Activated T-helper 2 cell treated with anti-CD3 and anti-CD28 coated beads, Interferon-gamma antibody, Interleukin-2, Interleukin-4, amounts not matched to agents 10 μg/mL and 5 μg/mL and 100 μg/mL, durations not matched to agents 14 hours and 24 hours and 36 hours (primary cell): ENCODE measurements at regions not wholly inside any gene's neighbourhood (a gene's known extent, or its start where the extent isn't known, plus 50 kb on each side); places are given as distances from the start of the nearest gene placed in this dataset.
A peak's percentile ranks its signal among the peaks of the same experiment; 100 is the strongest.

Experiments
- DNase-seq: peaks from one replicate; pipeline ENCODE4 v3.0.0; 2021; ENCODE audit warnings: low spot score
- H3K27ac Mint-ChIP-seq: one replicate; pipeline ENCODE4 v1.8.0; 2021; ENCODE audit warnings: mixed read lengths
- H3K27me3 Mint-ChIP-seq: one replicate; pipeline ENCODE4 v1.8.0; 2021; ENCODE audit warnings: low read depth, mixed read lengths
- H3K36me3 Mint-ChIP-seq: one replicate; pipeline ENCODE4 v1.8.0; 2021; ENCODE audit warnings: low read depth, mixed read lengths
- H3K4me1 Mint-ChIP-seq: one replicate; pipeline ENCODE4 v1.8.0; 2021; ENCODE audit warnings: low read depth, mixed read lengths
- H3K4me3 Mint-ChIP-seq: one replicate; pipeline ENCODE4 v1.8.0; 2021; ENCODE audit warnings: low read depth, mild to moderate bottlenecking, moderate library complexity, mixed read lengths
- H3K9me3 Mint-ChIP-seq: one replicate; pipeline ENCODE4 v1.8.0; 2021; ENCODE audit warnings: mixed read lengths
- intact Hi-C: fragments of 100-400 bp; cut with micrococcal nuclease; formaldehyde crosslinking; loops from one replicate; pipeline ENCODE4 v1.15.1; 2023

DNA sequence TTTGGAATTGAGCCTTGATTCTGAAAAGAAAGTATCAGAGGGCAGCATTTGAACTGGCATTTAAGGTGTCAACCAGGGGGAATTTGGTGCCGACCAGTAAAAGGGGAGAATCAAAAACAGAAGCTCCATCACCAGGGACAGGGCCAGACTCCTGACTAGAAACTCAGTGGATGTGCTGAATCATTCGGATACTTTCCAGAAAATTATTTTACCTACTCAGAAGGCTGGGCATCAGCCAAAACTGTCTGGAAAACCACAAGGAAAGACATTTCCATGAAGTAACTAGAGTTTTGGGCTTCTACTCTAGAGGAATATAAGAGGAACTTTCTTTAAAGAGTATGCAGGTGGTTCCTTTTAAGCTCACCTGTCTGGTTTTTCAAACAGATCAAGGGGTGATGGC, 756.6 kb downstream of the RNF144A start:
- peaks cover 60% of the 10 kb centered on the region for H3K4me1 Mint-ChIP-seq
- peaks cover 53% of the 10 kb centered on the region for H3K36me3 Mint-ChIP-seq
- DNase-seq = no peak
- peaks cover 18% of the 10 kb centered on the region for H3K9me3 Mint-ChIP-seq
- H3K27me3 Mint-ChIP-seq = no peaks in the 10 kb centered on the region
- intact Hi-C loops = loop anchor here (2.0 to 10.0 kb wide), 12 partner anchors 19 to 1011 kb away; no protein-coding TSS in a partner anchor
- no peak overlapping the region for H3K4me3 Mint-ChIP-seq
- H3K27ac Mint-ChIP-seq = peak overlapping the region; percentile 97

DNA sequence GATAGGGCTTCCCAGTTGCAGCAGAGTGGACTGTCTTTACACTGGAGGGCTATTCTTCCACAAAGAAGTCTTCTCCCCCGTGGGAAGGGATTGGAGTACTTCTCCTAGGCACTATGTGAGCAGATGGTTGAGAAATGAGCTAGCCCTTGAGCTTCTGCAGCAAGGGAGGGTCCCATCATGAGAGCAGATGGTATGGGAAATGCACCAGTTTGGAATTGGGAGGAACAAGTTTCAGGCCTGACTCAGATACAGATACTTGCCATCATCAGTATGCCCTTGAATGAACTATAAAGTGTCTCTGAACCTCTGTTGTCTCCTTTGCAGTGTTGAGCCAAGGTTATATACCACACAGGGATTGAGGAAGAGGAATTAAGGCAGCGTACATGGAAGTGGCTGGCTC, 757.4 kb downstream of the RNF144A start:
- peaks cover 64% of the 10 kb centered on the region for H3K4me1 Mint-ChIP-seq
- no peaks in the 10 kb centered on the region for H3K27me3 Mint-ChIP-seq
- H3K4me3 Mint-ChIP-seq = no peak overlapping the region
- peaks cover 53% of the 10 kb centered on the region for H3K36me3 Mint-ChIP-seq
- H3K9me3 Mint-ChIP-seq = peaks cover 18% of the 10 kb centered on the region
- intact Hi-C loops = loop anchor here (5.0 to 10.0 kb wide), 6 partner anchors 83 to 870 kb away; no protein-coding TSS in a partner anchor
- DNase-seq = no peak
- peak overlapping the region; percentile 14 for H3K27ac Mint-ChIP-seq

DNA sequence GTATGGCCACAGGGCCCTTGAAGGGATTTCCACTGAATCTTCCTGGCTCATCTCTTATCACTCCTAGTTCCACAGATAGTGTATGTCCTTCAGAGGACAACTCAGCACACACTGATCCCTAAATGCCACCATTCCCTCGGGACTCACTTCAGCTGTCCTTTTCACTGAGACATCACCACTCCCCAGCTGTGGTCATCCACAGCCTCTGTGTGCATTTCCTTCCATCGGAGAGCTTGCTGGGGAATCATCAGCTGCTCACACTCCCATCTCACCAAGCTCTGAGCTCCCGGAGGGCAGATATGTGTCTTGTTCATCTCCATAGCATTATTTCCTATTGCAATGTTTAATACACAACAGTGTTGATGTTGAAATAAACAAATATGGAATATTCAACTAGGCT, 759.5 kb downstream of the RNF144A start:
- no peak for DNase-seq
- Mint-ChIP-seq H3K9me3 (peaks cover 18% of the 10 kb centered on the region), H3K36me3 (peaks cover 39% of the 10 kb centered on the region), H3K27ac (peak overlapping the region; percentile 67), H3K4me3 (no peak overlapping the region), H3K27me3 (no peaks in the 10 kb centered on the region), H3K4me1 (peaks cover 53% of the 10 kb centered on the region)
- intact Hi-C loops = loop anchor here (10.0 kb wide), 2 partner anchors 838 to 868 kb away; no protein-coding TSS in a partner anchor

DNA sequence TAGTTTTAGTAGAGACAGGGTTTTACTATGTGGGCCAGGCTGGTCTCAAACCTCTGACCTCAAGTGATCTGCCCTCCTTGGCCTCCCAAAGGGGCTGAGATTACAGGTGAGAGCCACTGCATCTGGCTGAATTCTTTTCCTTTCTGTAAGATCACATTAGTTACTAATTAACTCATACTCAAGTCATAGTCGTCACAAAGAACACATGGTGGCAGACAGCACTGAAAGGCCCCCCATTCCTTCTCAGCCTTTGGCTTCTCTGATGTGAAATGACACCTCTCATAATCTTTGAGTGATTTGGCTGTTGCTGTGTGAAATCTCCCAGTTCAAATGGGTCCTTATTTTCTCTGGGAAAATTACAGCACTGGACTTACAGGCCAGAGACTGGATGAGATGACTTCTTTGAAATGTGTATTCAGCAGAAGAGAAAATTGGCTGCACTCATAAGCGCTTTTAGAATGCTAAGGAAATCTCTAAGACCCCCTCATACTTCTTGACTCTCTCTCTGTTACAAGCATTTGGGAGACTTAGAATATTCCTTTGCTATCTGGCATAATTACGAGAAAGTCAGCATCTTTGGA, 764.8 kb downstream of the RNF144A start:
- Mint-ChIP-seq H3K9me3 (peaks cover 7% of the 10 kb centered on the region), H3K27ac (no peak overlapping the region), H3K4me1 (peaks cover 22% of the 10 kb centered on the region), H3K36me3 (peaks cover 17% of the 10 kb centered on the region), H3K27me3 (no peaks in the 10 kb centered on the region), H3K4me3 (no peak overlapping the region)
- DNase-seq = no peak
- intact Hi-C loops = no loop called here

DNA sequence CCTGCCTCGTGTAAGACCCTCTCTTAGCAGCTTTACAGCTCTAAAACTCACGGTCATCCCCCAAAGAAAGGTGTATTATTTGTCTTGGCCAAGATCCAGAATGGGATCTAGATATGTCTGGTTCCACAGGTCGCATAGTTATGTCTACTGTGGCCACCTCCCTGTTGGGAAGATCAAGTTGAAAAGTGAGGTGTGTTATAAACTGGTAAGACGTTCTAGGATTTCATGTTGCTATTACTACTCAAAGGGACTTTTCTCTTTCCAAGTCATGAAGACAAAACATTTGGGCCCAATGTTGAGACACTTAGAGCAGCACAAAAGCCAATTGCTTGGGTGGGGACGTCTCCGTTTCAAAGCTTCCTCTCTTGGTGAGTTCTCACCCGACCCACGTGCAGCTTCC, 766.0 kb downstream of the RNF144A start:
- Mint-ChIP-seq H3K36me3 (peaks cover 20% of the 10 kb centered on the region), H3K9me3 (peaks cover 7% of the 10 kb centered on the region), H3K27me3 (no peaks in the 10 kb centered on the region), H3K27ac (no peak overlapping the region), H3K4me3 (no peak overlapping the region), H3K4me1 (peaks cover 28% of the 10 kb centered on the region)
- intact Hi-C loops = no loop called here
- DNase-seq = no peak

DNA sequence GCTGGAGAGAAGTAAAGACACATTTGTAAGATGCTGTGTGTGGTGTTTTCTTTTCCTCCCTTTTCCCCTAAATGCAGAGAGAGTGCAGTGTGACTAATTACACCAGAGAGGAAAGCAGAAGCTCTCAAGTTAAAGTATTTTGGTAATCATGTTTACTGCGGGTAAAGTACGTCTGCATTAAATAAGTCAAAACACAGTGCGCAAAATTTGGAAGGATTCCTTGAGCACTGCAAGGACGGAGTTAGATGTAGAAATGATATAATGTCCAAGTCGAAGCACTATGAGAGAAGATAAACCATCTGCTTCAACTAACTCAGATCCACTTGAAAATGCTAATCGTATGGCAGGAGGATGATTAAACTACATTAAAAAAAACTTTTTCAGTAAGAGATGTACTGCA, 766.5 kb downstream of the RNF144A start:
- Mint-ChIP-seq H3K4me3 (no peak overlapping the region), H3K27ac (no peak overlapping the region), H3K9me3 (peaks cover 7% of the 10 kb centered on the region), H3K27me3 (no peaks in the 10 kb centered on the region), H3K36me3 (peaks cover 20% of the 10 kb centered on the region), H3K4me1 (peaks cover 26% of the 10 kb centered on the region)
- no peak for DNase-seq
- intact Hi-C loops = no loop called here

DNA sequence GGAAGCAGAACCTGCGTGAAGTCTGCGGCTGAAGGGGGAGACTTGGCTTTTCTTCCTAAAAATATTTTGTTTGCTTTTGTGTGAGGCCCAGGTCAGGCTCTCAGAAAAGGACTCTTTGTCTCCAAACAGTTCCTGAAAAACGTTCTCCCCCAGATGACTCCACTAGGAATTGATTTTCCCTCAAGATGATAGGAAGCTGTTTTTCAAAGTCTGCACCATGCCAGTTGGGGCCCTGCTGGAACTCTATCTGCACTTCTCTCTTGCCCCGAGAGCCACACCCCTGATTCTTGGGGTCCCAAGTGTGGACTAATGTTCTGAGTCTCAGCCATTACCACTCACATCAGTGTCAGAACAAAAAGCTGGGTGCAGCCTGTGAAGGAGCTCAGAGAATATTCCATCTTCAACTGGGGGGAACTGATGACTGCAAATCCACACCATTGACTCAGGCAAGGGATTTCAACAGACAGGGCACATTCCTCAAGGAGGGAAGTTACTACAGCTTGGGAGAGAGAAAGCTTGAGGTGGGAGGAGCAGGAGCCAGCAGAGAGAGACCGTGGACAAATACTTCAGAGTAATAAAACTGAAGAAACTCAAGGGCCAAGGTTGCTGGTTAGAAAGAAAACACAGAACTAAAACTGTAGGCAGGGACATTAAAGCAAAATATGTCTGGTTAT, 768.3 kb downstream of the RNF144A start:
- Mint-ChIP-seq H3K4me3 (no peak overlapping the region), H3K4me1 (peaks cover 13% of the 10 kb centered on the region), H3K36me3 (peaks cover 20% of the 10 kb centered on the region), H3K9me3 (peaks cover 7% of the 10 kb centered on the region), H3K27me3 (no peaks in the 10 kb centered on the region), H3K27ac (no peak overlapping the region)
- no peak for DNase-seq
- intact Hi-C loops = no loop called here

DNA sequence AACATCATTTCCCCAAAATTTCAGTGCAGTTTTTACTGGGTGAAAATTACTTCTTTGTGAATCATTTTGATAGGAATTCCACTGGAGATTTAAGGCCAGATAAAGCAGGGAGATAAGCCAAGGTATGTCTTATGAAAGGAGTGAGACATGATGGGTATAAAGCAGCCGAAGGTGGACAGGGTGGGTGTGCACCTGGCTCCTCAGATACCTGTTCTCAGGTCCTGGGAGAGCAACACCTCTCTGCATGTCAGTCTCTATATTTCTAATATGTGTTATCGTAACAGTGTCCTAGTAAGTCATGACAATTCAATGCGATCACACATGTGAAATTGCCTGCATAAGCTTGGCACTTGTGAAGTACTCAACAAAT, 768.8 kb downstream of the RNF144A start:
- no peak for DNase-seq
- Mint-ChIP-seq H3K9me3 (peaks cover 7% of the 10 kb centered on the region), H3K4me1 (peaks cover 13% of the 10 kb centered on the region), H3K27me3 (no peaks in the 10 kb centered on the region), H3K36me3 (peaks cover 20% of the 10 kb centered on the region), H3K4me3 (no peak overlapping the region), H3K27ac (no peak overlapping the region)
- intact Hi-C loops = no loop called here

DNA sequence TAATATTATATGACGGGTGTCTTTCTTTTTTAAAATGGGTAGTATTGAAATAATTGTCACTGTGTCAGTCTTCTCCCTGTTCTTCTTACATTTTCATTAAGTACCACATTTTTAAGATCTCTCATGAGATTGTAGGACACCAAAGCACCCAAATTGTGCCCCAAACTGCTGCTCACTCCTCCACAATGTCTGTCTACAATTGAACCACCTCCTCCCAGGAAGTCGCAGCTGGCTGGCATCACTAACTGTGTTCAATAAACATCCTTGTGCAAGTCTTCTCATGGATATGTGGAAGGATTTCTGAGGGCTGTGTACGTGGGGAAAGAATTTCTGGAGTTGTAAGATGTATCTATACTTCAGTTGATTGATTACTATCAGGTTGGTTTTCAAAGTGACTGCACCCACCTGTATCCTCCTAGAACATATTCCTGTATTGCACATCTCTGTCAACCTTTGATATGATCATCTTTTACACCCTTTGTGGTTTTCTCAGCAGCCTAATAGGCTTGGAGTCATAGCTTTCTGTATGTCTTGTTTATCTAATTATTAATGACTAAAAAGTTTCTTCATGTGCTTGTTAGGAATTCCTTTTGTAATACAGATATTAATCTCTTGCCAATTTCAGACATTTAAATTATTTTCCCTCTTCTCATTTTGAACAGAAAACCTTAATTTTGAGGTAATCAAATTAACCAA, 774.9 kb downstream of the RNF144A start:
- H3K4me3 Mint-ChIP-seq = no peak overlapping the region
- intact Hi-C loops = loop anchor here (2.0 to 5.0 kb wide), 2 partner anchors 19 to 35 kb away; no protein-coding TSS in a partner anchor
- DNase-seq = no peak
- no peaks in the 10 kb centered on the region for H3K27me3 Mint-ChIP-seq
- H3K27ac Mint-ChIP-seq = peak overlapping the region; percentile 85
- peaks cover 41% of the 10 kb centered on the region for H3K4me1 Mint-ChIP-seq
- H3K9me3 Mint-ChIP-seq = peaks cover 4% of the 10 kb centered on the region
- peaks cover 5% of the 10 kb centered on the region for H3K36me3 Mint-ChIP-seq

DNA sequence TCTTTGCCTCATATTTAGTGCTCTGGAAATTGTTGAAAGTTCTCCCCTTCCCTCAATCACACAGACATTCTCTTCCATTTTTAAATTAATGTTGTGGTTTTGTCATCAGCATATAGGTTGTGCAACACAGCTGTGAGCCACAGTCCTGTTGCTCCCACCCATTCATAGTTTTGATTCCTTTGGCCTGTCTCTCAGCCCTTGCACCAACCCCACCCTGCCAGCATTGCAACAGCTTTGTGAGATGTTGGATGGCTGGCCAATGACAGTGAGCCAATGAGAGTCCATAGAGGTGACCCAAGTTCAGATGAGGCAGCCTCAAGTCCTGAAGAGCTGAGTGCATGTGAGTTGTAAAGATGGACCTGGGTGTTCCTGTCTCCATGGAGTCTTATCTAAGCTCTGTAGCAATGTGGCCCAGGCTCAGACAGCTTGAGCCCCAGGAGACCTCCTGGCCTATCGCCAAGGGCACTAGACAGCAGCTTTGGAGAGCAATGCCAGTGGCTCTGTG, 775.5 kb downstream of the RNF144A start:
- Mint-ChIP-seq H3K27ac (peak overlapping the region; percentile 85), H3K4me1 (peaks cover 40% of the 10 kb centered on the region), H3K4me3 (peak overlapping the region; percentile 3), H3K27me3 (no peaks in the 10 kb centered on the region), H3K36me3 (peaks cover 3% of the 10 kb centered on the region), H3K9me3 (peaks cover 4% of the 10 kb centered on the region)
- DNase-seq = no peak
- intact Hi-C loops = loop anchor here (2.0 to 5.0 kb wide), 2 partner anchors 20 to 35 kb away; no protein-coding TSS in a partner anchor

DNA sequence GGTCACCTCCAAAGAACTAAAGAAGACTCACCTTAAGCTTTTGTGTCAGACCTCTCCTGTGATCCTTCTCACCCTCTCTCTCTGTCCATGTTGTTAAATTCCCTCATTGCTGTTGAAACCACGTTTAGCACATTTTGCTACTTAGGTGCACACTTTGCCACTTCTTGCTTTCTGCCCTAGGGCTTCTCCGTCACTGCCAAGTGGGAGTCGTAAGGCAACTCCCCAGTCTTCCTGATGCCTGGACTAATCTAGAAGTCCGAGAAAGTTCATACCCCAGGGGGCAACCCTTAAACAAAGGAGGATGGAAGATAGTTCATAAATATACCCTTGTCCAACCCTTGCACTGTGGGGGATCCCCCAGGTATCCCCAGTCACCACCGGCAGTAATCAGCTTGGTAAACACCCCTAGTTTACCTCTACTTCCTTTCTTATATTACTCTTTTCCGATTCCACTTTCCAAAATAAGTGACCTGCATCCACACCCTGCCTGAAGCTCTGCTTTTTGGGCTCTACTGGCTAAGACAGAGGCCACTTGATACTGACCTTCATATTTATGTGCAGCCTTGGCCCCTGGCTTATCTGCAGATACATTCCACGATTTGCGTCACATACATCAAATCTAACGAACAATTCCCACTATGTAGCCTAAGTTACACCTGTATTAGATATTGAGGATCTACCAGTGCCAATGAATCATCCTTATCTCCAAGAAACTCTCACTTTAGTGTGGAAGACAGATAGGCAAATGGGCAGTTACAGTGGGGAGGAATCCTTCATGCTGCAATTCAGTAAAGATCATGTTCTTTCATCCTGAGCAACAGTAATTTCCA, 776.2 kb downstream of the RNF144A start:
- no peak for DNase-seq
- Mint-ChIP-seq H3K27me3 (no peaks in the 10 kb centered on the region), H3K4me1 (peaks cover 33% of the 10 kb centered on the region), H3K9me3 (peaks cover 4% of the 10 kb centered on the region), H3K27ac (peak overlapping the region; percentile 85), H3K4me3 (peak overlapping the region; percentile 45), H3K36me3 (peaks cover 3% of the 10 kb centered on the region)
- intact Hi-C loops = loop anchor here (1.0 to 5.0 kb wide), 3 partner anchors 21 to 243 kb away; no protein-coding TSS in a partner anchor
